Esophagus squamous epithelium (tissue), 4 donors: ENCODE measurements at regions not wholly inside any gene's neighbourhood (a gene's known extent, or its start where the extent isn't known, plus 50 kb on each side); places are given as distances from the start of the nearest gene placed in this dataset.

Experiments used
- POLR2A ChIP-seq, 4 donors: fragments of 450-650 bp; IDR thresholded peaks; one replicate each; pipeline ENCODE4 v1.6.1; 2017; ENCODE audit warnings: antibody characterized with exemption in 4 of 4, mild to moderate bottlenecking in 4 of 4, moderate library complexity in 3 of 4
- TF ChIP-seq, protein P1 (sequence below), 6 experiments: fragments of 450-650 bp in 4 of 6; fragments of 200-600 bp in 2 of 6; sonication (generic) in 2 of 6; IDR thresholded peaks; one replicate each; pipeline ENCODE4 v1.5.1; 2016 to 2019; ENCODE audit warnings: antibody characterized with exemption in 6 of 6, mild to moderate bottlenecking in 4 of 6, moderate library complexity in 4 of 6

DNA sequence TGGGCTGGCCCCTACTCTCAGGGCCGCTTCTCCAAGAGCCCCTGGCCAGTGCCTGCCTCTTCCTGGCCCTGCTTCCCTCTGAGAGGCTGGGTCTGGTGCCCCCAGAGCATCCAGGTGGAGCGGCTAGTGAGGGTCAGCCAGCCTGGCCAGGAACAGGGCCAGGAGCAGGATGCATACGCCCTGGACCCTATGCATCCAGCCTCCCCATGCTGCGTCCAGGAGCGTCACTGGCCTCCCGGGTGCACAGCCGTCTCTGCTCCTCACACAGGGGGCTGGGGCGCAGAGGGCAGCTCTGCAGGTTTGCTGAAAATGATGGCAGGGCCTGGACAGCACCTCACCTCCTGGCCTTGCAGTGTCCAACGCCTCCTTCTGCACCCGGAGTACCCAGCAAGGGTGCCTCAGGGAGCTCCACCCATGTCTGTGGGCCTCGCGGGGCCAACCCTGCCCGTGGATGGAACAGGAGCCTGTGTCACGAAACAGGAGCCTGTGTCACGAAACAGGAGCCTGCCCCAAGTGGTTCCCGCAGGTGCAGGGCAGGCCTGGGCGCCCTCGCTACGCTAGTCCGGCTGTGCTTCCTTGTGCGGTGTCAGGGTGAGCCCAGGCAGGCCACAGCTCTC lies 246.2 kb upstream of the PPP2R2D start:
- TF ChIP-seq, protein P1, sequence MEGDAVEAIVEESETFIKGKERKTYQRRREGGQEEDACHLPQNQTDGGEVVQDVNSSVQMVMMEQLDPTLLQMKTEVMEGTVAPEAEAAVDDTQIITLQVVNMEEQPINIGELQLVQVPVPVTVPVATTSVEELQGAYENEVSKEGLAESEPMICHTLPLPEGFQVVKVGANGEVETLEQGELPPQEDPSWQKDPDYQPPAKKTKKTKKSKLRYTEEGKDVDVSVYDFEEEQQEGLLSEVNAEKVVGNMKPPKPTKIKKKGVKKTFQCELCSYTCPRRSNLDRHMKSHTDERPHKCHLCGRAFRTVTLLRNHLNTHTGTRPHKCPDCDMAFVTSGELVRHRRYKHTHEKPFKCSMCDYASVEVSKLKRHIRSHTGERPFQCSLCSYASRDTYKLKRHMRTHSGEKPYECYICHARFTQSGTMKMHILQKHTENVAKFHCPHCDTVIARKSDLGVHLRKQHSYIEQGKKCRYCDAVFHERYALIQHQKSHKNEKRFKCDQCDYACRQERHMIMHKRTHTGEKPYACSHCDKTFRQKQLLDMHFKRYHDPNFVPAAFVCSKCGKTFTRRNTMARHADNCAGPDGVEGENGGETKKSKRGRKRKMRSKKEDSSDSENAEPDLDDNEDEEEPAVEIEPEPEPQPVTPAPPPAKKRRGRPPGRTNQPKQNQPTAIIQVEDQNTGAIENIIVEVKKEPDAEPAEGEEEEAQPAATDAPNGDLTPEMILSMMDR (IDR thresholded peaks at IDR 0.05) = peak in 1 of 6 experiments; percentile 17
- no peak for TF ChIP-seq POLR2A (IDR thresholded peaks at IDR 0.05)
